ENCODE measurements at regions not wholly inside any gene's neighbourhood (a gene's known extent, or its start where the extent isn't known, plus 50 kb on each side); places are given as distances from the start of the nearest gene placed in this dataset.
"Not testable (repeated sequence)": the region's sequence is repeated elsewhere in the genome, so short reads cannot be mapped to it uniquely, and the experiment has no call there.

DNA sequence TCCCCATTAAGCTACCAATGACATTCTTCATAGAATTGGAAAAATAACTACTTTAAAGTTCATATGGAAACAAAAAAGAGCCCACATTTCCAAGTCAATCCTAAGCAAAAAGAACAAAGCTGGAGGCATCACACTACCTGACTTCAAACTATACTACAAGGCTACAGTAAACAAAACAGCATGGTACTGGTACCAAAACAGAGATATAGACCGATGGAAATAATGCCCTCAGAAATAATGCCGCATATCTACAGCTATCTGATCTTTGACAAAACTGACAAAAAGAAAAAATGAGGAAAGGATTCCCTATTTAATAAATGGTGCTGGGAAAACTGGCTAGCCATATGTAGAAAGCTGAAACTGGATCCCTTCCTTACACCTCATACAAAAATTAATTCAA is 1520.7 kb upstream of the TPTE start:
- not testable (repeated sequence) for DNase-seq

DNA sequence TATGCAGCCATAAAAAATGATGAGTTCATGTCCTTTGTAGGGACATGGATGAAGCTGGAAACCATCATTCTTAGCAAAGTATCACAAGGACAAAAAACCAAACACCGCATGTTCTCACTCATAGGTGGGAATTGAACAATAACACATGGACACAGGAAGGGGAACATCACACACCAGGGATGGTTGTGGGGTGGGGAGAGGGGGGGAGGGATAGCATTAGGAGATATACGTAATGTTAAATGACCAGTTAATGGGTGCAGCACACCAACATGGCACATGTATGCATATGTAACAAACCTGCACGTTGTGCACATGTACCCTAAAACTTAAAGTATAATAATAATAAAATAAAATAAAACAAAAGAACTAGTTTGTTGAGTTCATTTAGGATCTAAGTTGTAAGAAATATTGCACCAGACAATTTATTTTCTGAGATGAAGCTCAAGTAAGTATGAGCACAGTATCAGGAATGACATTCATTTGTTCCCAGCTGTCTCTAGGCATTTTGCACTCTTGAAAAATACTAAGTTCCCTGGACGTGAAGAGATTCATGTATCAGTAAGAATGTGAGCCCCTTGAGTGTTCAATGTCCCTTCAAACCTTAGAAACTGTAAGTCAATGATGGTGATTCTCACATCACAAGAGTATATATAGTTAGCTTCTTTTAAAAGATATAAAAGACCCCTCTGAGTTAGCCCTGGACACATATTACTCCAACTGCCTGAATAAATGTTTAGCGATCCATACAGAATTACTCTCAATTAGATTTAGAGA is 1519.3 kb upstream of the TPTE start:
- DNase-seq, result not testable (repeated sequence)

DNA sequence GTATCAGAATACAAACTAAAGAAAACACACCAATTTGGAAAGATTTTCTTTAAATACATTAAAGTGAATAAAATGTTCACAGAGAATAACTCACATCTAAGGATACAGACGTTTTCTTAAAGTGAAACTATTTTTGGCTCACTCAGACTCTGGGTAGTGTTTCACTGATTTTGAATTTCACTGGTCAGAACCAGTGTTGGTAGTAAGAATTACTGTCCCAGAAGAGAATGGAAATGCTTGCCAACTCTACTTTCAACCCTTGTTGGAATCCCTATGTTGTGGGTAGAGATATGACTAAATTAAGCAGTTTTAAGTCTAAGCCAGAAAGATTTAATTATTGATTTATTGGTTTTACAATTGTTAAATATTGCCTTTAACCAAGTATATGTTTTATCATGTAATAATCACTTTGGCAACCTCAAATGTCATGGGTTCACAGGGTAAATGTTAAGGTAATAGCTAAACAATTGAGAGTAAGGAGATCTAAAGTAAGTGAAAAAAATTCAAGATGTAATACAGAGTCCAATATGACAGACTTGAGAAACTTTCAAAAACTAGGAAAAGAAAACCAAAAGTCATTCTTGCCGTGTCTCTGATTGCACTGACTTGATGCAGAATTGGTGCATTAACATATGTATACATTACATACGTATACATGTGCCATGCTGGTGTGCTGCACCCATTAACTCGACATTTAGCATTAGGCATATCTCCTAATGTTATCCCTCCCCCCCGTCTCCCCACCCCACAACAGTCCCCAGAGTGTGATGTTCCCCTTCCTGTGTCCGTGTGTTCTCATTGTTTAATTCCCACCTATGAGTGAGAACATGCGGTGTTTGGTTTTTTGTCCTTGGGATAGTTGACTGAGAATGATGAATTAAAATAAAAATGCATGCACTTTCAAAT is 1517.2 kb upstream of the TPTE start:
- not testable (repeated sequence) for DNase-seq

DNA sequence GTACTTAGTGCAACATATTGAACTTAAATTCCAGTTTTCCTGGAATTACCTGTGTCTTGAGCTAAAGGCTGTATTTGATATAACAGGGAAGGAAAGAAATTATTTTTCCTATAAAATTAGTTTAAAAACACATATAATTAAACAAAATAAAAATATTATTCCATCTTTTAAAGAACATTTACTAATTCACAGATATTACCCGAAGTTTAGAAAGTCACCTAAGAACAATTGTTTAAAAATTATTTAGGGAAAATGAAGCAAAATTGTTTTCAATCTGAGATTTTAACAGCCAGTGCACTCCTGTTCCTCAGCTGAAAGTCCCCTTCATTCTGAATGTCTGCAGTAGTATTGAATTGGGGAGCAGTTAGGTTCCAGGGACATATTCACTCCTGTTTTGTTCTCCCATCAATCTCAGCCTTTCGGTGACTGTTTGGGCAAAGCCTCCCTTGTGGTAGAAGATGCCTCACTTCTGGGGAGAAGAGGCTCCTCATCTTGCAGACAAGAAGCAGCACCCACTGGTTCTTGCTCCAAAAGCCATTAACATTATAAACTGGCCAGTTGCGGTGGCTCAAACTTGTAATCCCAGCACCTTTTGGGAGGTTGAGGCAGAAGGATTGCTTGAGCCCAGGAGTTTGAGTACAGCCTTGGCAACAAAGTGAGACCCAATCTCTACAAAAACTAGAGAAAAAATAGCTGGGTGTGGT is 1516.4 kb upstream of the TPTE start:
- not testable (repeated sequence) for DNase-seq

DNA sequence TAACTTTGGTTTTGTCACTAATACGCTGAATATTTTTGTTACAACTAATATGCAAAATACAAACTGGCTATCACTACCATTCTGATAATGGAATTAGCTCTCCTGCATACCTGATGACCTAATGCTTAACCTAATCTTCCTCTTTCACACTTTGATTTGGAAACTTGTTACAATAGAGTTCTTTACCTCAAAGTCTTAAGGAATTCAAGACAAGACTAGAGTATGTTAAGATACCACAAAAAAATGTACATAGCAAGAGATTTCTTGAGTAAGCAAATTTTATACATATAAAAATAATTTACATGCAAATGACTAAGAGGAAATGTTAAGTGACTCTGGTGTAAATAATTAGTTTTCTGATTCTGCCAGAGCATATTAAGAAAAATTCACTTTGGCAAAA is 1515.7 kb upstream of the TPTE start:
- not testable (repeated sequence) for DNase-seq

DNA sequence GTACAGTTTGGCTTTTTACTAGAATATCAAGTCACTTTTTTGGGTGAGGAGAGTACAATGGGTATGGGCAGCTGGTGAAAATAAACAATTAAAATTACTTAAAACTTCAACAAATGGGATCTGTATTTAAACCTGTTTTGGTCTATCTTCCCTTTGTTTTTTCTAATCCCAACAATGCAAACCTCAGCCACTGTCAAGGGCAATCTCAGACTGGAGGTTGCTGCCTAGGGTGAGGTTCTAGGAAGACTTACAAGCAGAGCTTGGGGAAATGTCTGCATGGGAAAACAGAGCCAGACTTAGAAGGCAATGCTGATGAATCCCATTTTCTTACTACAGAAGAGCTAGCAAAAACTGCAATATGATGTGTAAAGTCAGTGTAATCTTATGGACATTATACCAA is 1515.3 kb upstream of the TPTE start:
- not testable (repeated sequence) for DNase-seq

DNA sequence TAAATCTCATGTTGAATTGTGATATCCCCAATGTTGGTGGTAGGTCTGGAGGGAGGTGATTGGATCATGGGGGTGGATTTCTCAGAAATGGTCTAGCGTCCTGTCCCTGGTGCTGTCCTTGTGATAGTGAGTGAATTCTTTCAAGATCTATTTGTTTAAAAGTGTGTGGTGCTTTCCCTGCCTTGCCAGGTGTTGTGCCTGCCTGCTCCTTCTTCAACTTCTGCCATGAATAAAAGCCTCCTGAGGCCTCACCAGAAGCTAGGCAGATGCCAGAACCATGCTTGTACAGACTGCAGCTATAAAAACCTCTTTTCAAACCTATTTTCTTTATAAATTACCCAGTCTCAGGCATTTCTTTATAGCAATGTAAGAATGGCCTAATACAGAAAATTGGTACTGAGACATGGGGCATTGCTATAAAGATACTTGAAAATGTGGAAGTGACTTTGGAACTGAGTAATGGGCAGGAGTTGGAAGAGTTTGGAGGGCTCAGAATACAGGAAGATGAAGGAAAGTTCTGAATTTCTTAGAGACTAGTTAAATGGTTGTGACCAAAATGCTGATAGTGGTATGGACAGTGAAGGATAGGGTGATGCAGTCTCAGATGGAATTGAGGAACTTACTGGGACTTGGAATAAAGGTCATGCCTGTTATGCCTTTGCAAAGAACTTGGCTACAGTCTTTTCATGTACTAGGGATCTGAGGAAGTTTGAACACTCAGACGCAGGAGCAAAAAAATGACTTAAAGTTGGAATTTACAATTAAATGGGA is 1514.6 kb upstream of the TPTE start:
- DNase-seq, result not testable (repeated sequence)

DNA sequence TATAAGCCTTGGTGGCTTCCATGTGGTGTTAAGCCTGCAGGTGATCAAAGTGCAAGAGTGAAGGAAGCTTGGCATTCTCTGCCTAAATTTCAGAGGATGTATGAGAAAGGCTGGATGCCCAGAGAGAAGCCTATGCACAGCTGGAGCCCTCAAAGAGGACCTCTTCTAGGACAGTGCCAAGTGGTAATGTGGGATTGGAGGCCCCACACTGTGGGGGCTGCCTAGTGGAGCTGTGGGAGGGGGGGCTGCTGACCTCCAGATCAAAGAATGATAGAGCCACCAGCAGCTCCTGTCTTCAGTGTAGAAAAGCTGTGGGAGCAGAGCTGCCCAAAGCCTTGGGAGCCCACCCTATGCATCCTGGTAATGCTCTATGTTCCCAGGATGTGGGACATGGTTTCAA is 1512.7 kb upstream of the TPTE start:
- DNase-seq, result no peak

DNA sequence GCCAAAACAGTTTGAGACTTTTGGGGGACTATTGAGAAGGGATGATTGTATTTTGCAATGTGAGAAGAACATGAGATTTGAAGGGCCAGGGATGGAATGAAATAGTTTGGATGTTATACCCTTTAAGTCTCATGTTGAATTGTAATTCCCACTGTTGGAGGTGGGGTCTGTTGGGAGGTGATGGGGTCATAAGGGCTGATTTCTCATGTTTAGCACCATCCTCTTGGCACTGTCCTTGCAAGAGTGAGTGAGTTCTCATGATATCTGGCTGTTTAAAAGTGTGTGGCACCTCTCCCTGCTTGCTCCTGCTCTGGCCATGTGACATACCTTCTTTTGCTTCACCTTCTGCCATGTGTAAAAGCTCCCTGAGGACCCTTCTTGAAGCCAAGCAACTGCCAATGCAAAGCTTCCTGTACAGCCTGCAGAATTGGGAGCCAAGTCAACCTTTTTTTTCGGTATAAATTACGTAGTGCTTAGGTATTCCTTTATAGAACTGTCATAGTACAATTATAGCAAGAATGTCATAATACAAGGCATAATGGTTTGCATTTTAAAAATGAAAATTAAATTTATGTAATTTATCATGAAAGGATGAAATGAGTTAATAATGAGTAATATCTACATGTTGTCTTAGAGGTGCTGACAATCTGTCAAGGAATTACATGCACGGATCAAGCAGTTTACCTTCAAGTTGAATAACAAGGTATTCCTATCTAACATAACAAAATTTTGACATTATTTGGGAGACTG is 1511.9 kb upstream of the TPTE start:
- not testable (repeated sequence) for DNase-seq

DNA sequence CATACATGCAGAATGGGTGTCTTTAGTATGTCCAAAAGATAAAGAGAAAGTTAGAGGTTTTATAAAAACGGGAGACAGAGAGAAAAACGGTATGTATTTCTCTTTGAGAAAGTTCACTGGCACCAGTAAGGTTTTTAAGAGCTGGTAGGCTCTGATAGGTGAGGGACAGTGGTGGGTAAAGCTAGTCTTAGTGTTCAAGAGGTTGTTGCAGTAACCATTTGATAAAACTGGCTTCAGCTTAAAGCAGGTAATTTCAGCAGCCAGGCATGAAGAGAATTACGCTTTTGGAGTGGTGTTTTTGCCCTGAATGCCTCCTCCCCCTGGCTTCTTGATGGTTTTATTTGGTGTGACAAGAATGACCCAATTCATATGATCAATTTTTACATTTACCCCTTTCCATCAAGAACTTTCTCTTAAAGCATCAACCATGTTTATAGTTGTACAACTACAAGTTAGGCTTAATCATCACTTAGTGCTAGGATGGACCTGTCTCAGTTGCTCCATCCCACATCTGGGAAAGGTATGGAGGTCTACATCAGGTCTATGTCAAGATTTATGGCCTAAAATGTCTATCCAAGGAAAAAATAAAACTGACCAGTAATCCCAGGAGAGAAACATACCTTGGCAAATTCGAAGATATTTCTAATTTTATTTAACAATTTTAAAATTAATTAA is 1511.1 kb upstream of the TPTE start:
- not testable (repeated sequence) for DNase-seq

DNA sequence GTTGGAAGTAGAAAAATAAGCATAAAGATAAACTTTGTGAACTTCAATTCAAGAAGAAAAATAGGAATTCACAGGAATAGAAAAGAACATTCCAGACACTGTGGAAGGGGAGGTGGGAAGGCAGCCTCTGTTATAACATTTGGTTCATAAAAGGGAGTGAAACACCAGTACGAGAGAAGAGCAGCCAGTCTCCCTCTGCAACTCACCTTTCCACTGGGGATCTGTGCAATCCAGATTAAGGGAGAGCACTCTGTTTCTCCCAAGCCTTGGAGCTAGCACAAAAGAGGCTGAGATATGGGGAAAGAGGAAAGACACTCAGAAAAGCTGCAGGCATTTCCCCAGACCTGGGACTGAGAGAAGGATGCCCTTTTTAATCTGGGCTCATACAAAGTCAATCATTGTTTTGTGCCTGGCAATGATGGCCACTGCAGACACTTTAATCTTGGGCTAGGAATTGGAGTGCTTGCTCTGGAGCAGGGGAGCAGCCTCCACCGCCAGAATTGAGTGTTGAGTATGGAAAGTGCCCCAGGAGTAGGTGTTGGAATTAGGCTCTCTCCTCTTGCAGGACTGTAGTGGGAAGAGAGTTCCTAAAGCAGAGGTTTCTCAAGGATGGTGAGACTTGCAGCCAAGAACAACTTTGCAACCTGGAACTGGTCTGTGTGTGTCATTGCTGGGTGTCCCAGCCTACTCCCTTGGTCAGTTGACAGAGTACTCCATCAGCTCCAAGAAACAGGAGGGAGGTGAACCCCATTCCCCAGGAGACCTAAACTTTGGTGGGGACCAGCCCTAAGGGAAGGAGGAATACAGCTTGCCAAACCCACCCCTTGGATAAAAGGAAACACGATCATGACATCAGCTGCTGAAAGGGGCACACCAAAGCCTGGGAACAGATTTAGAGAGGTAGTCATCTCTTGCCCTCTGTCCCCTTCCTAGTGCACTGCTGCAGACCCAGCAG is 1510.2 kb upstream of the TPTE start:
- DNase-seq, result not testable (repeated sequence)

DNA sequence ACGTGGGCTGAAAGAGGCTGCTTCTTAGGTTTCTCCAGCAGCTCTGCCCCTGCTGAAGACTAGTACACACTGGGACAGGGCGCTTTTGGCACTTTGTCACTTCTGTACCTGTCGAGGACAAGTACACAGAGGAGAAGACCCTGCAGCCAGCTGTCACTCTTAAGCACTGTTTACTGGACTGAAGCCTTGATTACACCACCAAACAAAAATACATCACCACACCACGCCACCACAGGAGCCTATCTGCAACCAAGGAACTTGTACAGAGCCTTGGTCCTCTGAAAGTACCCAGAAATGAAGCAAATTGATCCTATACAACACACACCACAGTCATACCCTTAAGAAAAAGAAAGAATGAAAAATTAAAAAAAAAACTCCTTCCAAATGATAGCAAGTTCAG is 1509.5 kb upstream of the TPTE start:
- not testable (repeated sequence) for DNase-seq

DNA sequence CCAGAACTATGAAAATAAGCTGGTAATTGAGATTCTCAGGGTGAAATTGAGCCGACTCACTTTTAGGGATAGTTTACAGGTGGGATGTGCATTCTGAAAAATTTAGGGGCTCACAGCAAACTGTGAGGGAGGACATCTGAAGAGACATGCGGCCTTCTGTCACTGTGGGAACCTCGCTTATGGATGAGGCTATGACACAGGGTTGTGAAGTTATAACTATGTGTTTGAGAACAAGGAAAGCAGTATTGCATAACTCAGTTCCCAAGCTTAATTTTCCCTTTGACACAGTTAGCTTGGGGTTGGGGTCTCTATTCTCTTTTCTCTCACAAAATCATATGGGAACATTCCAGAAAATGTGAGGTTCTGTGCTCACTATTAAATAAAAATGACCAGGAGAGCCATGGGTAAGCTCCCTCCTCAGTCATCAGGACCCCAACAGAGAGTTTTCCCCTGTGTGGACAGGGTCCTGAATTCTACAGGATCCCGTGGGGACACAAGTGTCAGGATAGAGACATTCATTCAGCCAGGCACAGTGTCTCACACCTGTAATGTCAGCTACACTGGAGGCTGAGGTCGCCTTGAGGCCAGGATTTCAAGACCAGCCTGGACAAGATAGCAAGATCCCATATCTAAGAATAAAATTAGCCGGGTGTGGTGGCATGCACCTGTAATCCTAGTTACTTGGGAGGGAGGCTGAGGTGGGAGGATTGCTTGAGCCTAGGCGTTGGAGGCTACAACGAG is 1507.7 kb upstream of the TPTE start:
- DNase-seq, result not testable (repeated sequence)

DNA sequence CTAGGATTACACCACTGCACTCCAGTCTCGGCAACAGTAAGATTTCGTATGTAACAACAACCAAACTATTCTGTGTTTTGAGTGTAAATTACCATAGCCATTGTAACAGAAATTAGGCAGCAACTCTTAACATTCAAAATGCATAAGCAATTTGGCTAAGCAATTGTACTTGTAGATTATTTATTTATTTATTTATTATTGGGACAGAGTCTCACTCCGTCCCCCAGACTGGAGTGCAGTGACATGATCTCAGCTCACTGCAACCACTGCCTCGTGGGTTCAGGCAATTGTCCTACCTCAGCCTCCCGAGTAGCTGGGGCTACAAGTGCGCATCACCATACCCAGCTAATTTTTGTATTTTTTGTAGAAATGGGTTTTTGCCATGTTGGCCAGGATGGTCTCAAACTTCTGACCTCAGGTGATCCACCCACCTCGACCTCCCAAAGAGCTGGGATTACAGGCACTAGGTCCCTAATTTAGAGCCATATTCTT is 1507.1 kb upstream of the TPTE start:
- DNase-seq, result not testable (repeated sequence)

DNA sequence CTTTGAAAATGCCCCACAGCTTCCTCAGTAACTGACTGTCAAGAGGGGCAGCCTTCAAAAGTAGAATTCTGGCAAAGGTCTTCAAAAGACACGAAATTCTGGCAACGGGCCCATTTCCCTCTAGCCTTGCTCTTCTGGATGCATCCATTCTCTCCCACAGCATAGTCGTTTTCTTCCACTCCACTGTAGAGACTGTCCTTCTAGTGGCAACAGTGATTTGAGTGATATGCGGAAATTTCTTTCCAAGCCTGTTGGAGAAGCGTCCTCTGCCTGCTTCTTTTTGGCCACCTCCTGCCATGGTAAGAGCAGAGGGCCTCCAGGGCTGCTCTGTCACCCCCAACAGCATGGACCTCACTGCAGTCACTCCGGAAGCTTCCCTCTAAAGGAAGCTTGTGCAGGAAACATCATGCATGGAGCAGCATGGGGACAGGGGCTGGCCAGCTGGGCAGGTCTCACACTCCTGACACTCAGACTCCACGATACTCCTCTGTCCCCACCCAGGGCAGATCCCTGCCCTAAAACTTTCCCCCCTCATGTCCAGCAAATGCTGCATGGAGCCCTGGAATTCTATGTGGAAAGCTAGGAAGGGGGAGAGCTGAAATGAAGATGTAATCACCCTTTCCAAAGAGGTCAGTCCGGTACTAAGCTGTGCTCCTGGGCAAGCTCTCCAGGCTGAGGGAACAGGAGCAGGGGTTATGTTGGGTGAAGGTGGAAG is 1505.7 kb upstream of the TPTE start:
- DNase-seq, result not testable (repeated sequence)

DNA sequence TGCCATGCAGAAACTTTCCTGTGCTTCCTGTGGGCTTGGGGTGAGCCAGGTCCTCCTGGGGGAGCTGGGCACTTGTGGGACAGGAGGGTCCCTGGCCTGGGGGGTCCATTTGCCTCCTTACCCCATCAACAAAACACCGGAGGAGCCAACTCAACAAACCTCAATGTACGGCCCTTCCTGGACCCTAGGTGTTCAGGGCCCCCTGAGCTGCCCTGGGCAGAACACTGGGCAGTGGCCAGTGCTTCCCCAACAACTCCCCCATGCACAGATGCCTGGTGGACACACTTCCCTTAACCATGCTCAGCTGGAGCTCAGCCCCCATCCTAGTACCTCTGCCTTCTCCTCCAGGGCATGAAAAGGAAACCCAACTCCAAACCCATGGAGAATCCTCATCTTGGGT is 1504.2 kb upstream of the TPTE start:
- DNase-seq, result not testable (repeated sequence)

Measured in amygdala (tissue), 56 donors.